Cardiac septum (tissue), 1 donor: ENCODE measurements at regions not wholly inside any gene's neighbourhood (a gene's known extent, or its start where the extent isn't known, plus 50 kb on each side); places are given as distances from the start of the nearest gene placed in this dataset.
"Not testable (repeated sequence)": the region's sequence is repeated elsewhere in the genome, so short reads cannot be mapped to it uniquely, and the experiment has no call there.

Source experiments
- DNase-seq: peaks from one replicate; pipeline ENCODE4 v3.0.0-alpha.2; 2020; ENCODE audit warnings: low spot score
- intact Hi-C: fragments of 100-400 bp; cut with DNase I; formaldehyde crosslinking; loops from one replicate; pipeline ENCODE4 v1.14.0; 2022
- donor health status: DM: no; HTN: no; CAD: no.

GRCh38 chr1:185488808-185489207, 171.8 kb upstream of the IVNS1ABP start:
- intact Hi-C loops = loop anchor here (5.0 kb wide), 2 partner anchors 163 to 172 kb away; partner anchors contain the start of gene IVNS1ABP
- no peak for DNase-seq

DNA sequence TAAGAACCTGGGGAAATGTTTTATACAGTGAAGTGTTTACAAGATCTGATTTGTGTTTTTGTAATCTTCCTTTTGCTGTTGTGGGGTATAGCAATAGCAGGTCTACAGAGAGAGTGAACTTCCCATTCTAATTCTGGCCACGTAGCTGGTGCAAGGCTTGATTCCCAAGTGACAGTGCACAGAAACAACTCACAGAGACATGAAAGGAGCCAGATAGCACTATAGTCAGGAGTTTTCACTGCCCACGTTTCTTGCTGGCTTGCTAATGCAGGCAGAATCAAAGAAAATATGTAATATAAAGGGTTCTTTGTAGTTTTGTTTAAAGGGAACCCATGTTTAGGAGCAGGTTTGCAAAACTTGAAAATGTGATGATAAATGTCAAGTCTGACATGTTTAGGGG, 170.9 kb upstream of the IVNS1ABP start:
- intact Hi-C loops = loop anchor here (5.0 kb wide), 2 partner anchors 164 to 171 kb away; partner anchors contain the start of gene IVNS1ABP
- no peak for DNase-seq

- no peak for DNase-seq
- intact Hi-C loops = loop anchor here (5.0 kb wide), 2 partner anchors 165 to 170 kb away; partner anchors contain the start of gene IVNS1ABP
Measured at GRCh38 chr1:185487026-185487425, 170.0 kb upstream of the IVNS1ABP start.

- intact Hi-C loops = loop anchor here (5.0 kb wide), 2 partner anchors 166 to 169 kb away; partner anchors contain the start of gene IVNS1ABP
- DNase-seq = no peak
Measured at GRCh38 chr1:185486346-185486745, 169.3 kb upstream of the IVNS1ABP start.

DNA sequence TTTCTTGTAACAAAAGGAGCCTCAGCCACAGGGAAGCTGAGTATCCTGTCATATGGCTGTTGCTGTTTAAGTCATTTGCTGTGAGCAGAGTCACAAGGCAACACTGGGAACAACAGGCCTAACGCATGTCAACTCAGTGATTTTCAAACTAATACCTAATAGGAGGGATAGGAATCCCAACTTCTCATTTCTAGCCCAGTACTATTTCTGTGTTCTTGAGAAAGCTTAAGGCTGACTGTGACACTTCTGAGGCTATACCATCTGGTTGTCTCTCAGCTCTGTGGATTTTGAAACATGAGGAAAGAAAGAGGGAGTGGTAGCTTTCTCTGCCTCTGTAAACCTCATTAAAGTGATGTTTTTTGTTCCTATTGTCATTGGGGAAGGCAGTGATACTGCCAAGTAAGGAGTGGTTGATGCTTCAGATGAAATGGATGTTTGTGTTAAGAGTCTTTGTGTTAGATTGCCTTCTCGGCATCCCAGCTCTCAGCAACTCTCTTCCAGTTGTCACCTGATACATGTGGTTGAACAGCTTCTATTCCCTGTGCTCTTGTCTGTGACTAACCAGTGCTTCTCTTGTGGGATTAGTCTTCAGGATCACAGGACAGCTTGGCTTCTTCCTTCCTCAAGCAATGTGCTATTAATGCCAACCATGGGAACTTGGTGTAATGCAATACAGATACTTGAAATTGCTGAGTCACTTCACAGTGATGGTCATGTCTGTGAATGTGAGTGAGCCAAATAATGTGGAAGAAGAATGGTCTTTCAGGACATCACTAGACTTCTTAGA, 166.8 kb upstream of the IVNS1ABP start:
- intact Hi-C loops = no loop called here
- no peak for DNase-seq

- intact Hi-C loops = no loop called here
- DNase-seq = no peak
Measured at GRCh38 chr1:185483217-185483616, 166.2 kb upstream of the IVNS1ABP start.

DNA sequence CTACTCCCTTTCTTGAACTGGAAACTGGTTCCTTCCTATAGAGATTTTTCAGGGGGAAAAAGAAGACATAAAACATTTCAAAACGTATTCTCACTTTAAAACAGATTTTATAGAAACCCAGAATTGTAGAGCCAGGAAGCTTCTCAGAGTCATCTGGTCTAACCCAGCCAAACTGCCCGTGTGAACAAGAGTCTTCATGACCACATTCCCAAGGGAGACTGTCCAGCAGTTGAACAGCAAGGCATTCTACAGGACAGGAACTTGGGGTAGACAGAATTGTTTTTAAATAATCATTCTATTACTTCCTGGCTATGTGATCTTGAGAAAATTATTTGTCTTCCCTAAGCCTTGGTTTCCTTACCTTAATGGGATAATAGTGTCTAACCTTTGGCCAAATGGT, 163.5 kb upstream of the IVNS1ABP start:
- intact Hi-C loops = no loop called here
- DNase-seq = no peak

GRCh38 chr1:185479796-185480195, 162.8 kb upstream of the IVNS1ABP start:
- DNase-seq = no peak
- intact Hi-C loops = no loop called here

DNA sequence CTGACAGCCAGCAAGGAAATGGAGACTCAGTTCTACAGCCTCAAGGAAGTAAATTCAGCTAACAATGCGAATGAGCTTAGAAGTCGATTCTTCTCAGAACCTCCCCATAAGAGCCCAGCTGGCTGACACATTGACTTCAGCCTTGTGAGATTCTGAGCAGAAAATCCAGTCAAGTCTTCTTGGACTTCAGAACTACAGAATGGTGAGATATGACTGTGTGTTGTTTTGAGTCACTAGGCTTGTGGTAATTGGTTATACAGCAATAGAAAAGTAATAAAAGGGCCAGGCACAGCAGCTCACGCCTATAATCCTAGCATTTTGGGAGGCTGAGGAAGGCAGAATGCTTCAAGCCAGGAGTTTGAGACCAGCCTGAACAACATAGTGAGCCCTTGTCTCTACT, 161.8 kb upstream of the IVNS1ABP start:
- intact Hi-C loops = no loop called here
- no peak for DNase-seq

DNA sequence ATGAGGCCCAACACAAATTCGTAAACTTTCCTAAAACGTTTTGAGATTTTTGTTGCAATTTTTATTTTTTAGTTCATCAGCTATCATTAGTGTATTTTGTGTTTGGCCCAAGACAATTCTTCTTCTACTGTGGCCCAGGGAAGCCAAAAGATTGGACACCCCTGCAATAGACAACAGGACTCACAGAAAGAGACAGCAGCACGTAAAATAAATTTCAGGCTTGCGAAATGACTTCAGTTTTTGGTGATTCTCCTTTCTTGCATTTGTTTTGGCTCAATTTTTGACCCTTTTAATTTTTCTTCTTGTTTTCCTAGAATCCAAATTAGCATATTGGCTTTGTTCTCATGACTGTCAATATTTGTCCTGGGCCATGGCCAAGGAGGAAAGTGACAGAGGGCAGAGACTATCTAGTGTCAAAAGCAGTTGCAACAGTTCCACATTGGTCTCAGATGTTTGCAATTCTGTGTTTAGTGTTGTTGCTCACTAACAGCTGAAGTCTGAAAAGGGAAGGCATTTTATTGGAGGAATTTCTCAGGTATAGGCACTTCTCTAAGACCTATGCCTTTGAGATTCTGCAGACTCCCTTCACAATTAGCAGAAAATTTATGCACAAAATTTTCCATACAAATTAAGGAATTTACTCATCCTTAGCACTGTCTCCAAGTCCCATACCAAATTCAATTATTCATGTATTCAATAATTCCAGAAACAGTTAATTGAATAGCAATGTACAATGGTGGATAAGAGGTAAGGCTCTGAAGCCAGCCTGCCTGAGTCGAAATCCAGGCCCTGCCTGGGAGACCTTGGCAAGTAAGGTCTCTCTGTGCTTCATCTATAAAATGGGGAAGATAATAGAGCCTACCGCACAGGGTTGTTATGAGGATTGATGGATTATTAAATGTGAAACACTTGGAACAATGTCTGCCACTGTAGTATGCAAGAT, 160.9 kb upstream of the IVNS1ABP start:
- DNase-seq = no peak
- intact Hi-C loops = no loop called here

DNA sequence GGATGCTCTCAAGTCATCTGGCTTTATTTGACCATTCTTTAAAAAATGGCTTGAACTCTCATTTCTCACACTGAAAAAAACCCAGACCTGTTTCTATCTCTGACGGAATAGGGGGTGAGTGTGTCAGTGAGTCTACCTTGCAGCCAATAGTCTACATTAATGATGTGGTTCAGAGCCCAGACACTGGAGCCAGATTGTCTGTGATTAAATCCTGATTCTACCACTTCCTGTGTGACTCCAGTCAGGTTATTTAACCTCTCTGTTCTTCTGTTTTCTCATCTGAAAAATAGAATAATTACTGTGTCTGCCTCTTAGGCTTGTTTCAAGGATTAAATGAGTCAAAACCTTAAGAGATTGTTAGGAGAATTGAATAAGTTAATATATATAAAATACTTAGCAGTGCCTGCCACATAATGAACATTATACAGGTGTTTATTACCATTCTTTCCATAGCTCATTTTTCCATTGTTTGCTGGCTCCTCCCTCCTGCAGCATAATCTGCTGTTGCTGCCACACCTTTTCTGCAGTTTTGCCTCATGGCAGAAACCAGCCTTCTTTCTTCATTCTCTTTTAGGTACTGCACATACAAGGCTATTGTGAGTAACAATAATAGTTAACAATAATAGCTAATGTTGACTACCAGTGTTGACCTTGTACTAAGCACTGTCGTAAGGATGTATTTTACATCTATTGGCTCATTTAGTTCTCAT, 157.6 kb upstream of the IVNS1ABP start:
- no peak for DNase-seq
- intact Hi-C loops = no loop called here

GRCh38 chr1:185473186-185473585, 156.1 kb upstream of the IVNS1ABP start:
- intact Hi-C loops = no loop called here

DNA sequence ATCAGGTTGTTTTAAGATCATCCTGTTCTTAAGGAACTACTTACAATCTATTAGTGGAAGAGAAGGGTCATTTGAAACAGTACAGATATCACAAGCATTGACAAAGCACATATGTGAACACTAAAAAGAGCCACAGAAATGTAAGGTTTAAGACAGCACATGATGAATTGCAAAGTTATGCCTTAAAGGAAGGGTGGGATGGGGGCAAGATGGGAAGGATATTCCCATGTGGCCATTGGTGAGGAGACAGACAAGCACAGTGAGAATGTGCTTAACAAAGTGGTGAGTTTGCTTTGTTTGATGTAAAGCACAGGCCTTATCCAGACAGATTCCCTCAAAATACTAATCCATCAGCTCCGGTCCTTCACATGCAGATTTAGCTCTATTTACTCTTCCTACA, 151.6 kb upstream of the IVNS1ABP start:
- DNase-seq = no peak
- intact Hi-C loops = no loop called here

More at GRCh38 chr1:185473186-185473585, 156.1 kb upstream of the IVNS1ABP start:
- DNase-seq = no peak

- no peak for DNase-seq
- intact Hi-C loops = no loop called here
Measured at GRCh38 chr1:185467122-185467521, 150.1 kb upstream of the IVNS1ABP start.

GRCh38 chr1:185464777-185465176, 147.7 kb upstream of the IVNS1ABP start:
- intact Hi-C loops = no loop called here
- no peak for DNase-seq

DNA sequence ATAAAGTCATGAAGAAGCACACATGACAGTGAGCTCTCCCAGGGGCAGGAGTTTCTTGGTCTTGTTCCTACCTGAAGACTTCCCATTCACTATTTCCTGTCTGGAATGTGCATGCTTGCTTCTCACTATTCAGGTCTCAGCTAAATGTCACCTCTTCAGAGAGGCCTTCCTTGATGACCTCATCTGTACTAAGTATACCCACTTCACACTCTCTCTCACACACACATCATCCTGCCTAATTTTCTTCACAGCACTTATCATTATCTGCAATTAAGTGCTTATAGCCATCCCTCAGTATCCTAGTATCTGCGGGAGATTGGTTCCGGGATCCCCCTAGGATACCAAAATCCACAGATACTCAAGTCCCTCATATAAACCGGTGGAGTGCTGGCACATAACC, 146.4 kb upstream of the IVNS1ABP start:
- intact Hi-C loops = no loop called here
- DNase-seq = no peak

GRCh38 chr1:185463011-185463410, 146.0 kb upstream of the IVNS1ABP start:
- intact Hi-C loops = no loop called here
- DNase-seq = no peak

GRCh38 chr1:185460723-185461122, 143.7 kb upstream of the IVNS1ABP start:
- DNase-seq, intact Hi-C loops: not testable (repeated sequence)

DNA sequence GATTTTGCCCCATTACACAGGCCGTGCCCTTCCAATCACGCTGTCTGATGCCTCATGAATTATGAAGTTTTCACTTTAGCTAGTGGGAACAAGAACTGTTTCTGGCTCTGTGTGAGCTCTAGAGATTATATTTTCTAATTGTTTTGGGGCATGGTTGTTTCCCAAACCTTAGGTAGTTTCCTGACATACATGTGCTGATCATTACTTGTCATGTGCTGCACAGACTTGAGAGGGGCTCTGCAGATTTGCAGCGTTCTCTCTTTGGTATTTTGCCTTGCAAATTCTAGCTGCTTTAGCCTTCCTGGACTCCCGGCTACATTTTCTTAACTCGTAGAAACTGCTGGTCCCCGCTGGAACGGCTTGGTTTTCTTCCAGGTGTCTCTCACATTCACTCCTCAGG, 142.1 kb upstream of the IVNS1ABP start:
- no peak for DNase-seq
- intact Hi-C loops = no loop called here

GRCh38 chr1:185458670-185459069, 141.6 kb upstream of the IVNS1ABP start:
- intact Hi-C loops = no loop called here
- no peak for DNase-seq
